ENCODE measurements at regions not wholly inside any gene's neighbourhood (a gene's known extent, or its start where the extent isn't known, plus 50 kb on each side); places are given as distances from the start of the nearest gene placed in this dataset.
A peak's percentile ranks its signal among the peaks of the same experiment; 100 is the strongest.

DNA sequence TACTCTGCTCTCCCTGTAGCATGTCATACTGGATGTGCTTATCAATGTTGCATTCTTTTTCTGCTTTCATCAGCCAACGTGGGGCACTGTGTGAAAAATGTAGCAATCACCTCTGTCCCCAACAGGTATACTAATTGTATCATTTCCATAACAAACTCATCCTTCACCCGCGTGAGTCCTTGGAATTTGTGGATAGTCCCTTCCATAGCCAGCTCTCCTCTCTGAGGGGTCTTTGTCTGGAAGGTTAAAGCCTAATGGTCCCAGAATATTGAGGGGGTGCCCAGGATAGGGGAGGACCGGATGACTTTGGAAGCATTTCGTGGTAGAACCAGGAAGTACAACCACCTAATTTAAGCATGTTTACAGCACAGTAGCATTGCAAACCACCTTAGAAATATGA, 124.6 kb downstream of the FOXB1 start:
- peaks cover 33% of the 10 kb centered on the region for H3K27me3 Mint-ChIP-seq (ENCODE audit: low read depth)
- no peaks in the 10 kb centered on the region for H3K9me3 ChIP-seq (ENCODE audit: control insufficient read depth, low read depth, low read length)
- peak overlapping the region in 1 of 3 experiments; percentile 91; a peak in 4 of 7 replicates for H3K27ac Mint-ChIP-seq
- peak overlapping the region; percentile 27 for H2AFZ ChIP-seq (ENCODE audit: low read length)
- H3K27me3 ChIP-seq (ENCODE audit: insufficient read depth, low read length): no peaks in the 10 kb centered on the region
- no peaks in the 10 kb centered on the region for H3K79me2 ChIP-seq (ENCODE audit: insufficient read depth, low read length)
- peak overlapping the region; percentile 39 to 57; a peak in 4 of 5 replicates for H3K4me3 Mint-ChIP-seq
- no peak overlapping the region for H3K14ac ChIP-seq (ENCODE audit: insufficient read depth, low read length)
- no peaks in the 10 kb centered on the region for H3K23me2 ChIP-seq (ENCODE audit: insufficient read length, low read depth, low read length, poor library complexity, severe bottlenecking)
- no CpG with 5 or more reads among the region's 5 CpGs for WGBS (ENCODE audit: extremely low coverage, insufficient read length, low lambda C conversion rate)
- no peak overlapping the region for H2BK15ac ChIP-seq (ENCODE audit: low read depth, low read length)
- H2BK20ac ChIP-seq (ENCODE audit: low read depth, low read length, poor library complexity, severe bottlenecking): no peak overlapping the region
- H4K91ac ChIP-seq (ENCODE audit: insufficient read length, low read depth, low read length): no peak overlapping the region
- peaks cover 28 to 29% of the 10 kb centered on the region in 2 experiments for H3K4me1 Mint-ChIP-seq
- H3K23ac ChIP-seq (ENCODE audit: insufficient read length, low read depth, low read length): no peak overlapping the region
- H3K4me1 ChIP-seq (ENCODE audit: insufficient read depth, low read length): peaks cover 6% of the 10 kb centered on the region; the same call in 1 of the 2 replicates
- H3K9me3 Mint-ChIP-seq: no peaks in the 10 kb centered on the region; a peak in 1 of 5 replicates
- DNase-seq: no peak
- no peaks in the 10 kb centered on the region for H3K79me1 ChIP-seq (ENCODE audit: insufficient read depth, low read depth, low read length, poor library complexity, severe bottlenecking)
- H3K56ac ChIP-seq (ENCODE audit: insufficient read length, low read depth, low read length): no peak overlapping the region
- no peaks in the 10 kb centered on the region for H4K20me1 ChIP-seq (ENCODE audit: control insufficient read depth, insufficient read depth, insufficient read length)
- no peak overlapping the region for H2BK120ac ChIP-seq (ENCODE audit: low read depth, low read length, poor library complexity, severe bottlenecking)
- H3T11ph ChIP-seq (ENCODE audit: low read length): no peak overlapping the region
- no peak overlapping the region for H3K4ac ChIP-seq (ENCODE audit: low read depth, low read length)
- no peak overlapping the region for H4K8ac ChIP-seq (replicated peaks; ENCODE audit: insufficient read length, low read depth, low read length)
- H3K4me2 ChIP-seq (ENCODE audit: insufficient read depth, insufficient read length, low read length): peak overlapping the region; percentile 27
- H4K5ac ChIP-seq (ENCODE audit: insufficient read length, low read depth, low read length): no peak overlapping the region
- TF ChIP-seq, protein P1, sequence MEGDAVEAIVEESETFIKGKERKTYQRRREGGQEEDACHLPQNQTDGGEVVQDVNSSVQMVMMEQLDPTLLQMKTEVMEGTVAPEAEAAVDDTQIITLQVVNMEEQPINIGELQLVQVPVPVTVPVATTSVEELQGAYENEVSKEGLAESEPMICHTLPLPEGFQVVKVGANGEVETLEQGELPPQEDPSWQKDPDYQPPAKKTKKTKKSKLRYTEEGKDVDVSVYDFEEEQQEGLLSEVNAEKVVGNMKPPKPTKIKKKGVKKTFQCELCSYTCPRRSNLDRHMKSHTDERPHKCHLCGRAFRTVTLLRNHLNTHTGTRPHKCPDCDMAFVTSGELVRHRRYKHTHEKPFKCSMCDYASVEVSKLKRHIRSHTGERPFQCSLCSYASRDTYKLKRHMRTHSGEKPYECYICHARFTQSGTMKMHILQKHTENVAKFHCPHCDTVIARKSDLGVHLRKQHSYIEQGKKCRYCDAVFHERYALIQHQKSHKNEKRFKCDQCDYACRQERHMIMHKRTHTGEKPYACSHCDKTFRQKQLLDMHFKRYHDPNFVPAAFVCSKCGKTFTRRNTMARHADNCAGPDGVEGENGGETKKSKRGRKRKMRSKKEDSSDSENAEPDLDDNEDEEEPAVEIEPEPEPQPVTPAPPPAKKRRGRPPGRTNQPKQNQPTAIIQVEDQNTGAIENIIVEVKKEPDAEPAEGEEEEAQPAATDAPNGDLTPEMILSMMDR (conservative IDR thresholded peaks at IDR 0.05): no peak
- no peak overlapping the region for H2BK5ac ChIP-seq (ENCODE audit: insufficient read length, low read length)
- H3K27ac ChIP-seq (ENCODE audit: insufficient read length, low read depth, low read length): no peak overlapping the region
- H2BK12ac ChIP-seq (ENCODE audit: insufficient read length, low read depth, low read length): no peak overlapping the region
- no peaks in the 10 kb centered on the region for H3K36me3 Mint-ChIP-seq (ENCODE audit: insufficient read depth in 1 of 3, low read depth in 3 of 3)
- H3K18ac ChIP-seq (ENCODE audit: insufficient read length, low read depth, low read length): no peak overlapping the region
- H2AK5ac ChIP-seq (ENCODE audit: insufficient read length, low read length): no peak overlapping the region
- no peak overlapping the region for H3K9ac ChIP-seq (ENCODE audit: extremely low read depth, insufficient read length, low read length)

Data from H9 (cell line).